HFFc6 (cell line): ENCODE measurements at regions not wholly inside any gene's neighbourhood (a gene's known extent, or its start where the extent isn't known, plus 50 kb on each side); places are given as distances from the start of the nearest gene placed in this dataset.
"Not testable (repeated sequence)": the region's sequence is repeated elsewhere in the genome, so short reads cannot be mapped to it uniquely, and the experiment has no call there.

Source experiments
- DNase-seq: peaks from one replicate; pipeline ENCODE4 v3.0.0-alpha.2; 2018
- H3K27ac Mint-ChIP-seq: 2 replicates; pipeline ENCODE4 v1.8.0; 2020; ENCODE audit warnings: mild to moderate bottlenecking, mixed read lengths
- H3K27me3 Mint-ChIP-seq: 2 replicates; pipeline ENCODE4 v1.8.0; 2021; ENCODE audit warnings: mild to moderate bottlenecking, moderate library complexity, mixed read lengths; ENCODE audit not compliant: insufficient read depth
- H3K36me3 Mint-ChIP-seq: 2 replicates; pipeline ENCODE4 v1.8.0; 2021; ENCODE audit warnings: low read depth, mixed read lengths
- H3K4me1 Mint-ChIP-seq: 2 replicates; pipeline ENCODE4 v1.8.0; 2020; ENCODE audit warnings: low read depth, mixed read lengths
- H3K4me3 Mint-ChIP-seq: 2 replicates; pipeline ENCODE4 v1.8.0; 2020; ENCODE audit warnings: mild to moderate bottlenecking, moderate library complexity, mixed read lengths
- H3K9me3 Mint-ChIP-seq: 2 replicates; pipeline ENCODE4 v1.8.0; 2020; ENCODE audit warnings: mild to moderate bottlenecking, mixed read lengths
- CTCF ChIP-seq: fragments of 200-600 bp; sonication (generic); IDR thresholded peaks from 2 replicates; pipeline ENCODE4 v1.5.0; 2021; ENCODE audit warnings: antibody characterized with exemption, mild to moderate bottlenecking

- Mint-ChIP-seq H3K4me3 (no peak overlapping the region), H3K36me3 (no peaks in the 10 kb centered on the region), H3K4me1 (no peaks in the 10 kb centered on the region), H3K27me3 (peaks cover 8% of the 10 kb centered on the region; the same call in 1 of the 2 replicates), H3K9me3 (peaks cover 4% of the 10 kb centered on the region; the same call in 1 of the 2 replicates), H3K27ac (no peak overlapping the region)
- TF ChIP-seq CTCF: no peak
- DNase-seq: no peak
Observed at GRCh38 chr4:3599951-3600350, 67.7 kb upstream of the LRPAP1 start.

GRCh38 chr4:3598695-3599227, 66.5 kb upstream of the LRPAP1 start:
- no peak overlapping the region for H3K27ac Mint-ChIP-seq
- no peak for TF ChIP-seq CTCF
- no peak overlapping the region for H3K4me3 Mint-ChIP-seq
- H3K27me3 Mint-ChIP-seq: peaks cover 9% of the 10 kb centered on the region
- H3K4me1 Mint-ChIP-seq: no peaks in the 10 kb centered on the region
- H3K36me3 Mint-ChIP-seq: no peaks in the 10 kb centered on the region
- no peak for DNase-seq
- peaks cover 4% of the 10 kb centered on the region; the same call in 1 of the 2 replicates for H3K9me3 Mint-ChIP-seq

DNA sequence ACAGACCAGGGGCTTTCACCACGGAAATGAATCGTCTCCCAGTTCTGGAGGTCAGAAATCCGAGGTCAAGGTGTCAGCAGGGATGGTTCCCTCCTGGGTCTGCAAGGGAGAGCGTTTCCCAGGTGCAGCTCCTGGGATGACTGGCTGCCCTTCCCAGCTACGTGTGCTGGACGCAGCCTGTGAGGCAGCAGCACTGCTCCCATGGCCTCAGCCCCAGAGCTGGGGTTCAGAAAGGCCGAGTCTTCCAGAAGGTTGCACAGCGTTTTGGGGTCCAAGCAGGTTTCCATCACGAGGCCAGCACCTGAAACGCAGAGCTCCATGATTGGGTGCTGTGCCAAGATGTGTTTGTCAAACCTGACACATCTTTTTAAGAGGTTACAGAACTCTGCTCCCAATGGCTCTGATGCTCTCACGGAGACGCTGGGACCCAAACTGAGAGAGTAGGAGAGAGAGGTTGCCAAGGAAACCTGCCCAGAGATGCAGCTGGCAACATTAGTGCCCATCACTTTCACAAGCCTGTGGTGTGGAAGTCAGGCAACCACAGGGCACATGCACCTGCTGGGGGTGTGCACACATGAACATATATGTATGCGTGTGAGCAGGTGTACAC, 65.8 kb upstream of the LRPAP1 start:
- not testable (repeated sequence) for H3K4me1 Mint-ChIP-seq, H3K27ac Mint-ChIP-seq, DNase-seq, H3K36me3 Mint-ChIP-seq, H3K4me3 Mint-ChIP-seq, H3K27me3 Mint-ChIP-seq, H3K9me3 Mint-ChIP-seq

DNA sequence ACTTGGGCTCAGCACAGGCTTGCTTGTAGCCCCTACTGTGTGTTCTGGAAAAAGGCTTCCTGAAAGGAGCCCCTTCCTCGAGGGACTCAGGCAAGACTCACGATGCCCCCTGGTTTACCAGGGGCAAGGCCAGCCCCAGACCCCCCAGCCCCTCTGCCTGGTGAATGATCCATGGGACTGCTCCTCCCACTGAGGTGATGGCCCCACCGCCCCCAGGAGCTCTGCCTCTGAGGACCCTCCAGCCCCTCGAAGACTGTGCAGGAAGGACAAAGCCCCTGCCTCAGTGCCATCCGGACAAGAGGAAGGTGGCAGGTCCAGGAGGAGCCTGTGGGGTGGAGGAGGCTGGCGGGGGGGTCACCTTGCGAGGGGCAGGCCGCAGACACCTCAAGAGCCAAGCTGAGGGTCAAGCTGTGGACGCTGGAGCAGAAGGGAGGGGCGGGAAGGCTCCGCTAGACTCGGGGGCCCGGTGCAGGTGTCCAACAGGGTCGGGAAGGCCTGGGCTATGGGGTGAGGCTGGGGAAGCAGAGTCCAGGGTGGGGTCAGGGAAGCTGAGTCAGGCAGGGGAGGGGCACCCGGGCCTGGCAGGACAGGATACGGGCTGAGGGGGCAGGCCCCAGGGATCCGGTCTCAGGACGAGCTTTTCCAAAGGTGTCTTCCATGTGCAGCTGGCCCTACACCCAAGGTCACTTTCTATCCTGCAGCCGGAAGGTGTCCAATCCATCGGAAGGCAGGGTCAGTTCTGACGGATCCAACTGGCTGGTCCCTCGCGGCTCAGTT, 64.9 kb upstream of the LRPAP1 start:
- H3K4me1 Mint-ChIP-seq, H3K9me3 Mint-ChIP-seq, H3K4me3 Mint-ChIP-seq, H3K27me3 Mint-ChIP-seq, H3K36me3 Mint-ChIP-seq, H3K27ac Mint-ChIP-seq, DNase-seq: not testable (repeated sequence)

- not testable (repeated sequence) for H3K4me3 Mint-ChIP-seq, H3K36me3 Mint-ChIP-seq, H3K4me1 Mint-ChIP-seq, H3K27me3 Mint-ChIP-seq, DNase-seq, H3K27ac Mint-ChIP-seq, H3K9me3 Mint-ChIP-seq
Observed at GRCh38 chr4:3595627-3596291, 63.5 kb upstream of the LRPAP1 start.

DNA sequence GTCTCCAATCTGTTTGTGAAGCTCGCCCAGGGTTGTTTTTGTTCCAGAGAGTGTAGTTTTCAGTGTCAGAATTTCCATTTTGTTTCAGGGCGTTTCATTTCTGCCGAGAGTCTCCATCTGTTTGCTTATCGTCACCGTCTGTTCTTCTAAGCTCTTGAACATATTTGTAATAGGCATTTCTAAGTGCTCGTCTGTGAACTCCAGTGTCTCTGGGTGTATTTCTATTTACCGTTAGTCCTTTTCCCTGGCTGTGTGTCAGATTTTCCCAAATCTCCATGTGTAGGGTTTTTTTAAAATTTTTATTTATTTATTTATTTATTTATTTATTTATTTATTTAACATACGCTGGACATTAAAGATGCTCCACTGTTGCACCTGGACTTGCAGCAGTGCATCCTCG, 62.5 kb upstream of the LRPAP1 start:
- H3K36me3 Mint-ChIP-seq, DNase-seq, H3K9me3 Mint-ChIP-seq, H3K27me3 Mint-ChIP-seq, H3K4me1 Mint-ChIP-seq, H3K4me3 Mint-ChIP-seq, H3K27ac Mint-ChIP-seq: not testable (repeated sequence)

DNA sequence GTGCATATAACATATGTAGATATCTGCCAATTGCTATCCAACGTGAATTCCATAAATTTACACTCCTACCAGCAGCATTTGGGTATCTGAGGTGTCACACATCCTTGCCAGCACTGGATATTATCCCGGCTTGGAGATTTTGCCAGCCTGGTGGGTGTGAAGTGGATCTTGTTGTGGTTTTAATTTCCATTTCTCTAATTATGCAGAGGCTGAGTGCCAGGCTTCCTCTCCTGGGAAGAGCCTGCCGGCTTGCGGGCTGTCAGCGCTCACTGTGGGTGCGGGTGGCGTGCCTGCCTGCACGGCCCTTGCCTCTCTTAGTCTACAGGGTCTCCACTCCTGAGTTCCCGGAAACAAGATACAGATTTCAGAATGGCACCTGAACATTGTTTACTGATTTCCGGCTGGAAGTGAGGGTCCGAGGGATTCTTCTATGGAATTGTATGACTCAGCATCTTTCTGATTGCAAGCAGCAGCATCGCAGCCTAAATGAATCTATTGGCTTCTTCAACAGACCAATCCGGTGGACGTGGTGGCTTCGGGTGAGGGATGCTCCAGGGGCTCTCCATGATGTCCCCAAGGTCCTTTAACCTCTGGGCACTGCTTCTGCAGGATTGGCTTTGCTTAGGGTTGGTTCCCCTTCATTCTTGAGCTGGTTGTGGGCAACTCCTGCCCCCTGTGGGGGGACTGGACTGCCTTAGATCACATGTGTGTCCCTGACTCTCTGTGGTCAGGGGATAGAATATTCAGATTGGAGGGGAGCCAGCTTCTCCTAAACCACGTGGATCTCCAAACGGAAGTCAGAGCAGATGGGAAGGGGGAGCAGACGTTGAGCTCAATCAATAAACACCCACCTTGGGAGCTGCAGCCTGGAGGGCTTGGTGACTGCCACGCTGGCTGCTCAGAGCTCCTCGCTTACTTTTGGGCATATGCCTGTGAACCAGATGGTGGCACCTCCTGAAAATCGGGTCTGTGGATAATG, 58.0 kb upstream of the LRPAP1 start:
- not testable (repeated sequence) for H3K27ac Mint-ChIP-seq, H3K9me3 Mint-ChIP-seq, H3K27me3 Mint-ChIP-seq, H3K4me3 Mint-ChIP-seq, DNase-seq, H3K4me1 Mint-ChIP-seq, H3K36me3 Mint-ChIP-seq

DNA sequence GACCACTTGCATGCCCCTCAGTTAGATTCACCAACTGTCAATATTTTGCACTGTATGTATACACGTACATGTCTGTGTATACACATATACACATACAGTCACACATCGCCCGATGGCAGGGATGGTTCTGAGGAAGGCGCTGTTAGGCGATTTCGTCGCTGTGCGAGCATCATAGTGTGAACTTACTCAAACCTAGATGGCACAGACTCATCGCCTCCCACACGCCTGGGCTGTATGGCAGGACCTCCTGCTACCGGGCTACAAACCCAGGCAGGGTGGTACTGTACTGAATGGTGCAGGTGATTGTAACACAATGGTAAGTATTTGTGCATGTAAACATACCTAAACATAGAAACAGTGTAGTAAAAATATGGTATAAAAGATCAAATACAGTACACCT, 57.2 kb upstream of the LRPAP1 start:
- H3K4me1 Mint-ChIP-seq, H3K4me3 Mint-ChIP-seq, H3K27ac Mint-ChIP-seq, H3K27me3 Mint-ChIP-seq, DNase-seq, H3K36me3 Mint-ChIP-seq, H3K9me3 Mint-ChIP-seq: not testable (repeated sequence)

DNA sequence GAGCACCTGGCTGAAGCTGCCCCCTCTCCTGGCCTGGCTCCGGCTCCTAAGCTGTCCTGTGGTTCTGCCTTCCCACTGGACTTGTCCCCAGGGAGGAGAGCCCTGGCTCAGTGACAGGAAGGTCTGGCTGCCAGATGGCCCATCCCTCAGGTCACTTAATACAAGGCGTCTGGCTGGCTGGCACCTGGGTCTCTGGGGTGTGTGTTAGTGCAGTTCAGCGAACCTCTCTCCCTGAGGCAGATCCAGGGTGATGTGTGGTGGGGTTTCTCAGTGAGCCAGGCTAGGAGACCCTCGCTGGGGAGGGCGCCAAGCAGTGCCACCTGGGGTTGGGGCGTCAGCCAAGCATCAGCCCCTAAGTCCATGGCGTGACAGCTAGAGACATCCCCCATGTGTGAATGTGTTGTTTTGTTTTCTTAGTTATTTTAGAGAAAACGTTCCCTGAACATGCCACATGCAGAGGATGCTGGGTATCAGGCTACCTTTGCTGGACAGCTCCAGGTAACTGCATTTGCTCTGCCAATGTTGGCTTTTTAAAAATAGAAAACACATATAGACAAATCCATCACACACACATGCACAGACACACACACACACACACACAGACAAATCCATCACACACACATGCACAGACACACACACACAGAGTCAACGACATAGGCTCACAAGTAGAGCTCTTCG, 56.4 kb upstream of the LRPAP1 start:
- not testable (repeated sequence) for H3K9me3 Mint-ChIP-seq, H3K27me3 Mint-ChIP-seq, H3K4me3 Mint-ChIP-seq, H3K4me1 Mint-ChIP-seq, DNase-seq, H3K27ac Mint-ChIP-seq, H3K36me3 Mint-ChIP-seq

- H3K27ac Mint-ChIP-seq, H3K36me3 Mint-ChIP-seq, DNase-seq, H3K4me3 Mint-ChIP-seq, H3K27me3 Mint-ChIP-seq, H3K9me3 Mint-ChIP-seq, H3K4me1 Mint-ChIP-seq: not testable (repeated sequence)
Observed at GRCh38 chr4:3586596-3586995, 54.4 kb upstream of the LRPAP1 start.
